SK-N-SH treated with all-trans-retinoic acid at 6 μM for 48 hours (cell line): ENCODE measurements at regions not wholly inside any gene's neighbourhood (a gene's known extent, or its start where the extent isn't known, plus 50 kb on each side); places are given as distances from the start of the nearest gene placed in this dataset.

Experiments
- ATAC-seq: fragments of 200-7000 bp; cut with Tn5 transposase; 3 replicates; pipeline ENCODE4 v1.9.1; 2020; ENCODE audit warnings: mild to moderate bottlenecking, moderate library complexity
- ARNTL ChIP-seq: fragments of 450-650 bp; formaldehyde crosslinking; IDR thresholded peaks from 2 replicates; pipeline ENCODE4 v1.5.0; 2020; ENCODE audit warnings: low read depth, mild to moderate bottlenecking, moderate library complexity, borderline replicate concordance
- BACH2 ChIP-seq: fragments of 250-450 bp; sonication (Bioruptor Pico); IDR thresholded peaks from 2 replicates; pipeline ENCODE4 v1.9.0; 2021; ENCODE audit warnings: mild to moderate bottlenecking, borderline replicate concordance
- CREB5 ChIP-seq: fragments of 250-450 bp; sonication (Bioruptor Pico); IDR thresholded peaks from 2 replicates; pipeline ENCODE4 v1.5.1; 2020; ENCODE audit warnings: low read depth, mild to moderate bottlenecking, moderate library complexity
- CSDC2 ChIP-seq: fragments of 250-450 bp; sonication (Bioruptor Pico); IDR thresholded peaks from 2 replicates; pipeline ENCODE4 v1.5.0; 2020; ENCODE audit warnings: mild to moderate bottlenecking, moderate library complexity
- ESRRG ChIP-seq: fragments of 250-450 bp; sonication (Bioruptor Pico); IDR thresholded peaks from 2 replicates; pipeline ENCODE4 v1.6.1; 2021; ENCODE audit warnings: mild to moderate bottlenecking
- GLIS3 ChIP-seq: fragments of 250-450 bp; sonication (Bioruptor Pico); IDR thresholded peaks from 2 replicates; pipeline ENCODE4 v1.5.0; 2020; ENCODE audit warnings: mild to moderate bottlenecking, moderate library complexity
- ISL1 ChIP-seq: fragments of 250-450 bp; sonication (Bioruptor Pico); IDR thresholded peaks from 2 replicates; pipeline ENCODE4 v2.1.2; 2022; ENCODE audit warnings: mild to moderate bottlenecking, moderate library complexity
- OSR1 ChIP-seq: fragments of 250-450 bp; sonication (Bioruptor Pico); IDR thresholded peaks from 2 replicates; pipeline ENCODE4 v1.8.0; 2022; ENCODE audit warnings: moderate library complexity, mild to moderate bottlenecking, inconsistent platforms
- POU6F1 ChIP-seq: fragments of 250-450 bp; sonication (Bioruptor Pico); IDR thresholded peaks from 2 replicates; pipeline ENCODE4 v1.8.0; 2021; ENCODE audit warnings: low read depth, mild to moderate bottlenecking, moderate library complexity, borderline replicate concordance
- PPARA ChIP-seq: fragments of 250-450 bp; sonication (Bioruptor Pico); IDR thresholded peaks from 2 replicates; pipeline ENCODE4 v1.5.0; 2020; ENCODE audit warnings: mild to moderate bottlenecking, borderline replicate concordance
- SNAI2 ChIP-seq: fragments of 250-450 bp; sonication (Bioruptor Pico); IDR thresholded peaks from 2 replicates; pipeline ENCODE4 v1.5.0; 2020; ENCODE audit warnings: mild to moderate bottlenecking, moderate library complexity
- TCF4 ChIP-seq: fragments of 250-450 bp; sonication (Bioruptor Pico); IDR thresholded peaks from 2 replicates; pipeline ENCODE4 v1.8.0; 2021; ENCODE audit warnings: mild to moderate bottlenecking, moderate library complexity, borderline replicate concordance
- TOX ChIP-seq: fragments of 250-450 bp; sonication (Bioruptor Pico); IDR thresholded peaks from 2 replicates; pipeline ENCODE4 v1.8.0; 2021; ENCODE audit warnings: mild to moderate bottlenecking, moderate library complexity, borderline replicate concordance
- TSHZ2 ChIP-seq: fragments of 250-450 bp; sonication (Bioruptor Pico); IDR thresholded peaks from 2 replicates; pipeline ENCODE4 v1.5.0; 2020; ENCODE audit warnings: mild to moderate bottlenecking, moderate library complexity
- ZC3H10 ChIP-seq: fragments of 250-450 bp; sonication (Bioruptor Pico); IDR thresholded peaks from 2 replicates; pipeline ENCODE4 v1.5.1; 2021; ENCODE audit warnings: mild to moderate bottlenecking, moderate library complexity
- ZFP3 ChIP-seq: fragments of 250-450 bp; sonication (Bioruptor Pico); IDR thresholded peaks from 2 replicates; pipeline ENCODE4 v1.5.0; 2020; ENCODE audit warnings: mild to moderate bottlenecking, moderate library complexity
- ZFP30 ChIP-seq: fragments of 450-650 bp; formaldehyde crosslinking; IDR thresholded peaks from 2 replicates; pipeline ENCODE4 v1.5.0; 2022; ENCODE audit warnings: mild to moderate bottlenecking, moderate library complexity
- ZNF565 ChIP-seq: fragments of 450-650 bp; formaldehyde crosslinking; conservative IDR thresholded peaks from 2 replicates; pipeline ENCODE4 v1.5.0; 2020; ENCODE audit warnings: low read depth, mild to moderate bottlenecking, moderate library complexity
- ZNF70 ChIP-seq: fragments of 450-650 bp; formaldehyde crosslinking; IDR thresholded peaks from 2 replicates; pipeline ENCODE4 v1.5.0; 2020; ENCODE audit warnings: mild to moderate bottlenecking, moderate library complexity
- ZNF8 ChIP-seq: fragments of 450-650 bp; formaldehyde crosslinking; IDR thresholded peaks from 2 replicates; pipeline ENCODE4 v1.5.0; 2020; ENCODE audit warnings: mild to moderate bottlenecking, moderate library complexity
- TF ChIP-seq, protein P1 (sequence below): fragments of 250-450 bp; sonication (Bioruptor Pico); IDR thresholded peaks from 2 replicates; pipeline ENCODE4 v1.5.1; 2021; ENCODE audit warnings: mild to moderate bottlenecking, moderate library complexity
- TF ChIP-seq, protein P2 (sequence below): fragments of 250-450 bp; sonication (Bioruptor Pico); IDR thresholded peaks from 2 replicates; pipeline ENCODE4 v1.8.0; 2020; ENCODE audit warnings: mild to moderate bottlenecking, moderate library complexity, borderline replicate concordance

DNA sequence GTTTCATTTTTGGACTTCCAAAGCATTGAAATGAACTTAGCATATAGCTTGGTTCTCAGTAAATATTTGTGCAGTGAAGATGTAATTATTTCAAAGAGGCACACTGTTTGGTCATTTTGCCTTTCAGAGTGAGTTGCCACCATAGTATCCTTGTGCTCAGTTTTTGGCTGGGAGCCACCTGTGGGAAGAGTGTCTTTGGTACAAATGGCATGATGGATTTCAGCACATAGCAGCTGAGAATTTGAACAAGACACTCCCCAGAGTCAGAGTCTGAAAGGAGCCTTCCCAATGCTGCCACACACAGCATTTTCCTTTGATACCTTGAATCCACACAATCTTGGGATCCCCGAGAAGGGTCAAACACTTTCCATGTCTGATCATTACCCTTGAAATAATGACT, 897.2 kb upstream of the ARPP21 start:
- no peak for TF ChIP-seq CREB5 (CRISPR knock-in tag)
- no peak for TF ChIP-seq ESRRG (CRISPR knock-in tag)
- TF ChIP-seq ZC3H10 = no peak
- TF ChIP-seq, protein P1, sequence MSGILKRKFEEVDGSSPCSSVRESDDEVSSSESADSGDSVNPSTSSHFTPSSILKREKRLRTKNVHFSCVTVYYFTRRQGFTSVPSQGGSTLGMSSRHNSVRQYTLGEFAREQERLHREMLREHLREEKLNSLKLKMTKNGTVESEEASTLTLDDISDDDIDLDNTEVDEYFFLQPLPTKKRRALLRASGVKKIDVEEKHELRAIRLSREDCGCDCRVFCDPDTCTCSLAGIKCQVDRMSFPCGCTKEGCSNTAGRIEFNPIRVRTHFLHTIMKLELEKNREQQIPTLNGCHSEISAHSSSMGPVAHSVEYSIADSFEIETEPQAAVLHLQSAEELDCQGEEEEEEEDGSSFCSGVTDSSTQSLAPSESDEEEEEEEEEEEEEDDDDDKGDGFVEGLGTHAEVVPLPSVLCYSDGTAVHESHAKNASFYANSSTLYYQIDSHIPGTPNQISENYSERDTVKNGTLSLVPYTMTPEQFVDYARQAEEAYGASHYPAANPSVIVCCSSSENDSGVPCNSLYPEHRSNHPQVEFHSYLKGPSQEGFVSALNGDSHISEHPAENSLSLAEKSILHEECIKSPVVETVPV (CRISPR knock-in tag) = no peak
- TF ChIP-seq OSR1 (CRISPR knock-in tag) = no peak
- TF ChIP-seq BACH2 (CRISPR knock-in tag) = no peak
- TF ChIP-seq ZFP3 = no peak
- TF ChIP-seq ZNF565 (CRISPR knock-in tag) = no peak
- TF ChIP-seq, protein P2, sequence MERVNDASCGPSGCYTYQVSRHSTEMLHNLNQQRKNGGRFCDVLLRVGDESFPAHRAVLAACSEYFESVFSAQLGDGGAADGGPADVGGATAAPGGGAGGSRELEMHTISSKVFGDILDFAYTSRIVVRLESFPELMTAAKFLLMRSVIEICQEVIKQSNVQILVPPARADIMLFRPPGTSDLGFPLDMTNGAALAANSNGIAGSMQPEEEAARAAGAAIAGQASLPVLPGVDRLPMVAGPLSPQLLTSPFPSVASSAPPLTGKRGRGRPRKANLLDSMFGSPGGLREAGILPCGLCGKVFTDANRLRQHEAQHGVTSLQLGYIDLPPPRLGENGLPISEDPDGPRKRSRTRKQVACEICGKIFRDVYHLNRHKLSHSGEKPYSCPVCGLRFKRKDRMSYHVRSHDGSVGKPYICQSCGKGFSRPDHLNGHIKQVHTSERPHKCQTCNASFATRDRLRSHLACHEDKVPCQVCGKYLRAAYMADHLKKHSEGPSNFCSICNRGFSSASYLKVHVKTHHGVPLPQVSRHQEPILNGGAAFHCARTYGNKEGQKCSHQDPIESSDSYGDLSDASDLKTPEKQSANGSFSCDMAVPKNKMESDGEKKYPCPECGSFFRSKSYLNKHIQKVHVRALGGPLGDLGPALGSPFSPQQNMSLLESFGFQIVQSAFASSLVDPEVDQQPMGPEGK = no peak
- no peak for TF ChIP-seq CSDC2 (CRISPR knock-in tag)
- no peak for TF ChIP-seq POU6F1 (CRISPR knock-in tag)
- no peak for TF ChIP-seq ZNF8 (CRISPR knock-in tag)
- TF ChIP-seq ZFP30 (CRISPR knock-in tag) = no peak
- TF ChIP-seq TOX = no peak
- no peak for TF ChIP-seq SNAI2
- no peak for TF ChIP-seq ARNTL (CRISPR knock-in tag)
- no peak for ATAC-seq

DNA sequence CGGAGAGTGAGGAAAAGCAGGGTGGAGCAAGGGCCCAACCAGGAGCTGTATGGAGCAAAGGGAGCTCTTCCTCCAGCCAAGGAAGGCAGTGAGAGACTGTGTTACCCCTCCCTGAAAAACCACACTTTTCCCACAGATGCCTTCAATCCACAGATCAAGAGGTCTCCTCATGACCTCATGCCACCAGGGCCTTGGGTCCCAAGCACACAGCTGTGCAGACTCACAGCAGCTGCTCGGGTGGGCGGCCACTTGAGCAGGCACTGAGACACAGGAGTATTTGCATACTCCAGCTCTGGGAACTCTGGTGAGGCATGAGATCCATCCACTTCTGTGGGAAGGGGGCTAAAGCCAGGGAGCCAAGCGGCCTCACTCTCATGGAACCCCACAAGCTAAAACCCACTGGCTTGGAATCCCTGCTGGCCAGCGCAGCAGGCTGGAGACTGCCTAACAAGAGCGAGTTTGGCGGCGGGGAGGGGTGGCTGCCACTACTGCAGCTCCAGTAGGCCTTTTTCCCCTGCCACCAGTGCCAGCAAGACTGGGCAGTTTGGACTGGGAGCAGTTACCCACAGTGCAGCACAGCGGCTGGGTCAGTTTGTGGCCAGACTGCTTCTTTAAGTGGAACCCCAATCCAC, 880.6 kb upstream of the ARPP21 start:
- ATAC-seq = no peak

More for the DNA sequence above, 880.6 kb upstream of the ARPP21 start:
- TF ChIP-seq ZNF8 (CRISPR knock-in tag) = no peak
- TF ChIP-seq ARNTL (CRISPR knock-in tag) = no peak
- no peak for TF ChIP-seq ZNF70 (CRISPR knock-in tag)
- no peak for TF ChIP-seq TSHZ2 (CRISPR knock-in tag)
- TF ChIP-seq PPARA = no peak
- no peak for TF ChIP-seq ZC3H10
- TF ChIP-seq GLIS3 (CRISPR knock-in tag) = no peak
- TF ChIP-seq BACH2 (CRISPR knock-in tag) = no peak
- no peak for TF ChIP-seq CREB5 (CRISPR knock-in tag)
- TF ChIP-seq ZNF565 (CRISPR knock-in tag) = no peak
- TF ChIP-seq, protein P2 = no peak
- no peak for TF ChIP-seq TCF4
- TF ChIP-seq ISL1 (CRISPR knock-in tag) = no peak
- TF ChIP-seq, protein P1 (CRISPR knock-in tag) = no peak
- no peak for TF ChIP-seq ESRRG (CRISPR knock-in tag)
- no peak for TF ChIP-seq CSDC2 (CRISPR knock-in tag)
- TF ChIP-seq, all 23 proteins: peak for 0
